Lower leg skin (tissue), 3 donors: ENCODE measurements at regions not wholly inside any gene's neighbourhood (a gene's known extent, or its start where the extent isn't known, plus 50 kb on each side); places are given as distances from the start of the nearest gene placed in this dataset.

Experiments
- CTCF ChIP-seq, 3 donors: fragments of 450-650 bp; IDR thresholded peaks; one replicate each; pipeline ENCODE4 v1.5.1; 2016; ENCODE audit warnings: antibody characterized with exemption in 3 of 3, mild to moderate bottlenecking in 3 of 3, moderate library complexity in 2 of 3
- POLR2A ChIP-seq, 2 donors: fragments of 450-650 bp; IDR thresholded peaks; one replicate each; pipeline ENCODE4 v1.6.1; 2016 to 2017; ENCODE audit warnings: antibody characterized with exemption in 2 of 2, mild to moderate bottlenecking in 1 of 2, moderate library complexity in 1 of 2

GRCh38 chr5:28346696-28347095 lies 1308.3 kb upstream of the CDH9 start:
- TF ChIP-seq CTCF (IDR thresholded peaks at IDR 0.05), result no peak
- TF ChIP-seq POLR2A (IDR thresholded peaks at IDR 0.05), result no peak
